ENCODE measurements at regions not wholly inside any gene's neighbourhood (a gene's known extent, or its start where the extent isn't known, plus 50 kb on each side); places are given as distances from the start of the nearest gene placed in this dataset.
A peak's percentile ranks its signal among the peaks of the same experiment; 100 is the strongest.

GRCh38 chr14:97021571-97022168, 224.5 kb downstream of the VRK1 start:
- TF ChIP-seq CREB1 (CRISPR knock-in tag; IDR thresholded peaks at IDR 0.05) (no peak), CTCF (IDR thresholded peaks at IDR 0.05) (no peak), ZSCAN18 (CRISPR knock-in tag; IDR thresholded peaks at IDR 0.05) (no peak), PRDM15 (CRISPR knock-in tag; IDR thresholded peaks at IDR 0.05) (no peak), ESRRA (CRISPR knock-in tag; IDR thresholded peaks at IDR 0.05; ENCODE audit: borderline replicate concordance) (no peak), ZNF317 (CRISPR knock-in tag; IDR thresholded peaks at IDR 0.05; ENCODE audit: borderline replicate concordance, low read depth) (no peak), JUN (CRISPR knock-in tag; IDR thresholded peaks at IDR 0.05) (no peak), MAX (CRISPR knock-in tag; IDR thresholded peaks at IDR 0.05) (peak; percentile 37; the same call in 1 of the 2 replicates)

All from WTC11 (cell line).